Activated CD8-positive, alpha-beta memory T cell treated with anti-CD3 and anti-CD28 coated beads for 48 hours (primary cell): ENCODE measurements at regions not wholly inside any gene's neighbourhood (a gene's known extent, or its start where the extent isn't known, plus 50 kb on each side); places are given as distances from the start of the nearest gene placed in this dataset.

ENCODE experiments used
- DNase-seq, 3 experiments: peaks; one replicate each; pipeline ENCODE4 v3.0.0-alpha.2; 2020; ENCODE audit warnings: low read depth in 2 of 3, low spot score in 2 of 3

- no peak for DNase-seq
Observed at GRCh38 chr6:163901681-163902080, 487.2 kb downstream of the QKI start.

GRCh38 chr6:163900570-163900969 is 486.1 kb downstream of the QKI start:
- DNase-seq: no peak

- DNase-seq: no peak
Observed at GRCh38 chr6:163897669-163898068, 483.2 kb downstream of the QKI start.

- no peak for DNase-seq
Observed at GRCh38 chr6:163897030-163897429, 482.5 kb downstream of the QKI start.

GRCh38 chr6:163895162-163895561 is 480.6 kb downstream of the QKI start:
- DNase-seq: no peak

- no peak for DNase-seq
Observed at GRCh38 chr6:163893609-163894189, 479.2 kb downstream of the QKI start.

GRCh38 chr6:163892824-163893561 is 478.5 kb downstream of the QKI start:
- no peak for DNase-seq

GRCh38 chr6:163889904-163890514 is 475.5 kb downstream of the QKI start:
- DNase-seq: no peak

GRCh38 chr6:163888030-163888819 is 473.7 kb downstream of the QKI start:
- DNase-seq: no peak

- DNase-seq: no peak
Observed at GRCh38 chr6:163886428-163886827, 471.9 kb downstream of the QKI start.

- no peak for DNase-seq
Observed at GRCh38 chr6:163883984-163884383, 469.5 kb downstream of the QKI start.

GRCh38 chr6:163878698-163879097 is 464.2 kb downstream of the QKI start:
- DNase-seq: no peak

GRCh38 chr6:163877877-163878639 is 463.5 kb downstream of the QKI start:
- DNase-seq: no peak

GRCh38 chr6:163876391-163876790 is 461.9 kb downstream of the QKI start:
- DNase-seq: no peak

GRCh38 chr6:163874784-163875183 is 460.3 kb downstream of the QKI start:
- no peak for DNase-seq

- DNase-seq: no peak
Observed at GRCh38 chr6:163872335-163872734, 457.8 kb downstream of the QKI start.

- DNase-seq: no peak
Observed at GRCh38 chr6:163871616-163872015, 457.1 kb downstream of the QKI start.

GRCh38 chr6:163867518-163868292 is 453.2 kb downstream of the QKI start:
- no peak for DNase-seq

- no peak for DNase-seq
Observed at GRCh38 chr6:163866192-163866591, 451.7 kb downstream of the QKI start.

- DNase-seq: no peak
Observed at GRCh38 chr6:163863565-163863964, 449.0 kb downstream of the QKI start.
